Loucy (cell line): ENCODE measurements at regions not wholly inside any gene's neighbourhood (a gene's known extent, or its start where the extent isn't known, plus 50 kb on each side); places are given as distances from the start of the nearest gene placed in this dataset.

Source experiments
- H2AFZ ChIP-seq: fragments of 200-600 bp; sonication (generic); 2 replicates; pipeline ENCODE4 v1.6.0; 2016; ENCODE audit warnings: antibody characterized with exemption, mild to moderate bottlenecking, low read length, moderate library complexity
- H3F3A ChIP-seq: fragments of 200-600 bp; 2 replicates; pipeline ENCODE4 v1.6.0; 2016; ENCODE audit warnings: antibody characterized with exemption, low read depth, mild to moderate bottlenecking
- H3K27me3 ChIP-seq: fragments of 200-600 bp; sonication (generic); 2 replicates; pipeline ENCODE4 v1.6.1; 2014; ENCODE audit warnings: low read length, mild to moderate bottlenecking; ENCODE audit not compliant: insufficient read depth, poor library complexity, severe bottlenecking
- H3K36me3 ChIP-seq: fragments of 200-600 bp; sonication (generic); 2 replicates; pipeline ENCODE4 v1.6.1; 2016; ENCODE audit warnings: low read length; ENCODE audit not compliant: insufficient read depth
- H3K4me1 ChIP-seq: fragments of 200-600 bp; sonication (generic); 2 replicates; pipeline ENCODE4 v1.5.1; 2014; ENCODE audit warnings: low read length, mild to moderate bottlenecking; ENCODE audit not compliant: insufficient read depth, poor library complexity, severe bottlenecking
- H3K4me2 ChIP-seq: fragments of 200-600 bp; sonication (generic); 2 replicates; pipeline ENCODE4 v1.6.0; 2014; ENCODE audit warnings: antibody characterized with exemption, low read length, low read depth, mild to moderate bottlenecking; ENCODE audit not compliant: poor library complexity, severe bottlenecking
- H3K4me3 ChIP-seq: fragments of 200-600 bp; sonication (generic); 2 replicates; pipeline ENCODE4 v1.5.1; 2014; ENCODE audit warnings: low read length, mild to moderate bottlenecking, mixed read lengths; ENCODE audit not compliant: poor library complexity, severe bottlenecking
- H3K79me2 ChIP-seq: fragments of 200-600 bp; sonication (generic); 2 replicates; pipeline ENCODE4 v1.6.1; 2014; ENCODE audit warnings: low read length; ENCODE audit not compliant: insufficient read depth
- H3K9ac ChIP-seq: fragments of 200-600 bp; sonication (generic); 2 replicates; pipeline ENCODE4 v1.6.0; 2014; ENCODE audit warnings: mild to moderate bottlenecking, low read depth, low read length, moderate library complexity; ENCODE audit not compliant: poor library complexity, severe bottlenecking
- H3K9me2 ChIP-seq: fragments of 200-600 bp; sonication (generic); replicated peaks from 2 replicates; pipeline ENCODE4 v1.6.1; 2016; ENCODE audit warnings: low read depth, low read length, mixed read lengths
- H3K9me3 ChIP-seq: fragments of 200-600 bp; sonication (generic); 2 replicates; pipeline ENCODE4 v1.6.1; 2014; ENCODE audit warnings: mild to moderate bottlenecking, antibody characterized with exemption, low read length, low read depth; ENCODE audit not compliant: insufficient read depth
- H4K20me1 ChIP-seq: fragments of 200-600 bp; sonication (generic); 2 replicates; pipeline ENCODE4 v1.6.0; 2014; ENCODE audit warnings: antibody characterized with exemption, low read length, mild to moderate bottlenecking; ENCODE audit not compliant: insufficient read depth, poor library complexity, severe bottlenecking
- CTCF ChIP-seq: fragments of 200-600 bp; sonication (generic); conservative IDR thresholded peaks from 2 replicates; pipeline ENCODE4 v1.5.1; 2014; ENCODE audit warnings: mild to moderate bottlenecking, antibody characterized with exemption, low read length
- EZH2phosphoT487 ChIP-seq: fragments of 200-600 bp; IDR thresholded peaks from 2 replicates; pipeline ENCODE4 v1.6.1; 2018; ENCODE audit warnings: antibody characterized with exemption, mild to moderate bottlenecking, moderate library complexity, borderline replicate concordance

- Histone ChIP-seq H3K4me2 (no peak overlapping the region), H3K27me3 (no peaks in the 10 kb centered on the region), H3K4me1 (no peaks in the 10 kb centered on the region), H3K9ac (no peak overlapping the region), H3K36me3 (no peaks in the 10 kb centered on the region), H3K9me2 (no peaks in the 10 kb centered on the region), H3K9me3 (no peaks in the 10 kb centered on the region), H2AFZ (no peak overlapping the region), H3K4me3 (no peak overlapping the region), H3K79me2 (no peaks in the 10 kb centered on the region), H3F3A (no peaks in the 10 kb centered on the region), H4K20me1 (no peaks in the 10 kb centered on the region)
- TF ChIP-seq CTCF (no peak), EZH2phosphoT487 (no peak)
These were observed 223.5 kb upstream of the TRPC5 start for GRCh38 chrX:112306027-112306426.

GRCh38 chrX:112279940-112280339, 197.4 kb upstream of the TRPC5 start:
- Histone ChIP-seq H3K9me2 (no peaks in the 10 kb centered on the region), H3F3A (no peaks in the 10 kb centered on the region), H3K9ac (no peak overlapping the region), H3K4me1 (no peaks in the 10 kb centered on the region), H3K36me3 (no peaks in the 10 kb centered on the region), H3K27me3 (no peaks in the 10 kb centered on the region), H3K79me2 (no peaks in the 10 kb centered on the region), H3K4me2 (no peak overlapping the region), H3K4me3 (no peak overlapping the region), H4K20me1 (no peaks in the 10 kb centered on the region), H3K9me3 (no peaks in the 10 kb centered on the region), H2AFZ (no peak overlapping the region)
- no peak for TF ChIP-seq CTCF
- TF ChIP-seq EZH2phosphoT487, result no peak

- Histone ChIP-seq H2AFZ (no peak overlapping the region), H3K4me3 (no peak overlapping the region), H3K79me2 (no peaks in the 10 kb centered on the region), H3K36me3 (no peaks in the 10 kb centered on the region), H3K9ac (no peak overlapping the region), H3K4me2 (no peak overlapping the region), H3K9me3 (no peaks in the 10 kb centered on the region), H3K4me1 (no peaks in the 10 kb centered on the region), H3K9me2 (no peaks in the 10 kb centered on the region), H3F3A (no peaks in the 10 kb centered on the region), H3K27me3 (no peaks in the 10 kb centered on the region), H4K20me1 (no peaks in the 10 kb centered on the region)
- TF ChIP-seq CTCF (no peak), EZH2phosphoT487 (no peak)
These were observed 188.4 kb upstream of the TRPC5 start for GRCh38 chrX:112270991-112271390.
